Lower lobe of right lung (tissue), 2 donors: ENCODE measurements at regions not wholly inside any gene's neighbourhood (a gene's known extent, or its start where the extent isn't known, plus 50 kb on each side); places are given as distances from the start of the nearest gene placed in this dataset.

Source experiments
- ATAC-seq, 2 donors: fragments of 200-7000 bp; cut with Tn5 transposase; one replicate each; pipeline ENCODE4 v1.9.1; 2020 to 2022; ENCODE audit warnings: mild to moderate bottlenecking in 2 of 2, moderate library complexity in 2 of 2
- DNase-seq: peaks from one replicate; pipeline ENCODE4 v3.0.0-alpha.2; 2020
- H3K27ac ChIP-seq: fragments of 200-600 bp; one replicate; pipeline ENCODE4 v1.8.0; 2022
- H3K27me3 ChIP-seq: fragments of 200-600 bp; one replicate; pipeline ENCODE4 v1.8.0; 2022; ENCODE audit warnings: low read depth
- H3K36me3 ChIP-seq: fragments of 200-600 bp; one replicate; pipeline ENCODE4 v1.8.0; 2022; ENCODE audit warnings: mild to moderate bottlenecking
- H3K4me1 ChIP-seq: fragments of 200-600 bp; one replicate; pipeline ENCODE4 v1.8.0; 2022
- H3K4me3 ChIP-seq: fragments of 200-600 bp; one replicate; pipeline ENCODE4 v1.8.0; 2022; ENCODE audit warnings: mild to moderate bottlenecking
- H3K9me3 ChIP-seq: fragments of 200-600 bp; one replicate; pipeline ENCODE4 v1.8.0; 2022
- CTCF ChIP-seq: fragments of 200-600 bp; IDR thresholded peaks from one replicate; pipeline ENCODE4 v1.8.0; 2022; ENCODE audit warnings: antibody characterized with exemption, mild to moderate bottlenecking
- intact Hi-C: fragments of 100-400 bp; cut with DNase I; formaldehyde crosslinking; loops from one replicate; pipeline ENCODE4 v1.11.0; 2022
- donor health status: DM: no; HTN: yes; CAD: no; lungs with severe emphysema.

GRCh38 chr12:13496111-13496510 lies 299.6 kb downstream of the EMP1 start:
- ATAC-seq = no peak
- no peak for TF ChIP-seq CTCF
- H3K27ac ChIP-seq = no peak overlapping the region
- H3K4me1 ChIP-seq = no peaks in the 10 kb centered on the region
- H3K36me3 ChIP-seq = no peaks in the 10 kb centered on the region
- no peaks in the 10 kb centered on the region for H3K27me3 ChIP-seq
- H3K9me3 ChIP-seq = no peaks in the 10 kb centered on the region
- no peak for DNase-seq
- intact Hi-C loops = no loop called here
- no peak overlapping the region for H3K4me3 ChIP-seq

- DNase-seq (no peak), ATAC-seq (no peak)
- no peak overlapping the region for H3K27ac ChIP-seq
- H3K36me3 ChIP-seq = no peaks in the 10 kb centered on the region
- H3K9me3 ChIP-seq = no peaks in the 10 kb centered on the region
- intact Hi-C loops = no loop called here
- H3K27me3 ChIP-seq = no peaks in the 10 kb centered on the region
- H3K4me3 ChIP-seq = no peak overlapping the region
- TF ChIP-seq CTCF = no peak
- H3K4me1 ChIP-seq = no peaks in the 10 kb centered on the region
Measured at GRCh38 chr12:13489246-13489645, 292.7 kb downstream of the EMP1 start.

GRCh38 chr12:13487326-13487725 lies 290.8 kb downstream of the EMP1 start:
- no peak for TF ChIP-seq CTCF
- DNase-seq = no peak
- H3K4me1 ChIP-seq = no peaks in the 10 kb centered on the region
- intact Hi-C loops = no loop called here
- H3K27me3 ChIP-seq = no peaks in the 10 kb centered on the region
- ATAC-seq = no peak
- no peaks in the 10 kb centered on the region for H3K36me3 ChIP-seq
- H3K27ac ChIP-seq = no peak overlapping the region
- no peak overlapping the region for H3K4me3 ChIP-seq
- no peaks in the 10 kb centered on the region for H3K9me3 ChIP-seq

- intact Hi-C loops = no loop called here
- Histone ChIP-seq H3K4me1 (no peaks in the 10 kb centered on the region), H3K27ac (no peak overlapping the region), H3K4me3 (no peak overlapping the region), H3K9me3 (no peaks in the 10 kb centered on the region), H3K36me3 (no peaks in the 10 kb centered on the region), H3K27me3 (no peaks in the 10 kb centered on the region)
- ATAC-seq = no peak
- no peak for TF ChIP-seq CTCF
- DNase-seq = no peak
Measured at GRCh38 chr12:13486794-13487193, 290.3 kb downstream of the EMP1 start.

- H3K36me3 ChIP-seq = no peaks in the 10 kb centered on the region
- H3K27me3 ChIP-seq = no peaks in the 10 kb centered on the region
- ATAC-seq (no peak), DNase-seq (no peak)
- no peaks in the 10 kb centered on the region for H3K4me1 ChIP-seq
- no peak overlapping the region for H3K4me3 ChIP-seq
- no peaks in the 10 kb centered on the region for H3K9me3 ChIP-seq
- no peak overlapping the region for H3K27ac ChIP-seq
- intact Hi-C loops = no loop called here
- no peak for TF ChIP-seq CTCF
Measured at GRCh38 chr12:13478650-13479181, 282.2 kb downstream of the EMP1 start.

- no peaks in the 10 kb centered on the region for H3K4me1 ChIP-seq
- H3K4me3 ChIP-seq = no peak overlapping the region
- no peak overlapping the region for H3K27ac ChIP-seq
- no peaks in the 10 kb centered on the region for H3K36me3 ChIP-seq
- no peak for DNase-seq
- TF ChIP-seq CTCF = no peak
- H3K9me3 ChIP-seq = no peaks in the 10 kb centered on the region
- intact Hi-C loops = no loop called here
- ATAC-seq = no peak
- H3K27me3 ChIP-seq = no peaks in the 10 kb centered on the region
Measured at GRCh38 chr12:13474381-13474780, 277.9 kb downstream of the EMP1 start.
